GM23338 (cell line): ENCODE measurements at regions not wholly inside any gene's neighbourhood (a gene's known extent, or its start where the extent isn't known, plus 50 kb on each side); places are given as distances from the start of the nearest gene placed in this dataset.

Source experiments
- ATAC-seq: fragments of 200-7000 bp; cut with Tn5 transposase; 3 replicates; pipeline ENCODE4 v1.9.1; 2020
- DNase-seq: peaks from one replicate; pipeline ENCODE4 v3.0.0-alpha.2; 2015; ENCODE audit warnings: low spot score
- H2AFZ ChIP-seq: fragments of 200-600 bp; sonication (generic); 2 replicates; pipeline ENCODE4 v1.8.0; 2016; ENCODE audit warnings: antibody characterized with exemption, mild to moderate bottlenecking, moderate library complexity
- H3F3A ChIP-seq: fragments of 200-600 bp; sonication (generic); replicated peaks from 2 replicates; pipeline ENCODE4 v1.8.0; 2017; ENCODE audit warnings: antibody characterized with exemption, mixed run types, low read depth
- H3K27ac ChIP-seq: fragments of 200-600 bp; sonication (generic); 2 replicates; pipeline ENCODE4 v1.6.1; 2016; ENCODE audit warnings: low read depth
- H3K27me3 ChIP-seq: fragments of 200-600 bp; sonication (generic); 2 replicates; pipeline ENCODE4 v1.8.0; 2016; ENCODE audit warnings: mild to moderate bottlenecking, mixed run types, moderate library complexity; ENCODE audit not compliant: insufficient read depth
- H3K36me3 ChIP-seq: fragments of 200-600 bp; sonication (generic); 2 replicates; pipeline ENCODE4 v1.8.0; 2016; ENCODE audit warnings: mild to moderate bottlenecking; ENCODE audit not compliant: insufficient read depth
- H3K4me1 ChIP-seq: fragments of 200-600 bp; sonication (generic); 2 replicates; pipeline ENCODE4 v1.8.0; 2016; ENCODE audit warnings: mild to moderate bottlenecking, moderate library complexity; ENCODE audit not compliant: insufficient read depth
- H3K4me2 ChIP-seq: fragments of 200-600 bp; sonication (generic); 2 replicates; pipeline ENCODE4 v1.7.1; 2017; ENCODE audit warnings: mixed run types
- H3K4me3 ChIP-seq: fragments of 200-600 bp; sonication (generic); 2 replicates; pipeline ENCODE4 v1.6.1; 2016; ENCODE audit warnings: mixed run types
- H3K79me2 ChIP-seq: fragments of 200-600 bp; sonication (generic); replicated peaks from 2 replicates; pipeline ENCODE4 v1.8.0; 2017; ENCODE audit warnings: mild to moderate bottlenecking; ENCODE audit not compliant: insufficient read depth
- H3K9me2 ChIP-seq: fragments of 200-600 bp; sonication (generic); 2 replicates; pipeline ENCODE4 v1.8.0; 2017; ENCODE audit not compliant: insufficient read depth
- H4K20me1 ChIP-seq: fragments of 200-600 bp; sonication (generic); replicated peaks from 2 replicates; pipeline ENCODE4 v1.8.0; 2017; ENCODE audit warnings: mild to moderate bottlenecking; ENCODE audit not compliant: insufficient read depth
- H3K27ac Mint-ChIP-seq: 2 replicates; pipeline ENCODE4 v1.8.0; 2020; ENCODE audit warnings: inconsistent platforms, mild to moderate bottlenecking, moderate library complexity, mixed read lengths
- H3K27me3 Mint-ChIP-seq: 3 replicates; pipeline ENCODE4 v1.8.0; 2022; ENCODE audit warnings: low read depth, mild to moderate bottlenecking, moderate library complexity, mixed read lengths, inconsistent platforms; ENCODE audit not compliant: insufficient read depth, poor library complexity
- H3K36me3 Mint-ChIP-seq: 3 replicates; pipeline ENCODE4 v1.8.0; 2021; ENCODE audit warnings: low read depth, mild to moderate bottlenecking, inconsistent platforms, moderate library complexity, mixed read lengths
- H3K4me1 Mint-ChIP-seq: 3 replicates; pipeline ENCODE4 v1.8.0; 2020; ENCODE audit warnings: mild to moderate bottlenecking, inconsistent platforms, mixed read lengths
- H3K4me3 Mint-ChIP-seq: 3 replicates; pipeline ENCODE4 v1.8.0; 2021; ENCODE audit warnings: moderate library complexity, mild to moderate bottlenecking, inconsistent platforms, mixed read lengths
- H3K9me3 Mint-ChIP-seq: 3 replicates; pipeline ENCODE4 v1.8.0; 2020; ENCODE audit warnings: moderate library complexity, mild to moderate bottlenecking, inconsistent platforms, mixed read lengths
- CREB1 ChIP-seq: fragments of 250-450 bp; sonication (Bioruptor Pico); IDR thresholded peaks from 2 replicates; pipeline ENCODE4 v1.5.0; 2020; ENCODE audit warnings: low read depth, mild to moderate bottlenecking, moderate library complexity
- EZH2 ChIP-seq: fragments of 200-600 bp; sonication (generic); IDR thresholded peaks from one replicate; pipeline ENCODE4 v1.8.0; 2017; ENCODE audit warnings: antibody characterized with exemption, mild to moderate bottlenecking, low read depth; ENCODE audit not compliant: unreplicated experiment
- EZH2phosphoT487 ChIP-seq: fragments of 200-600 bp; sonication (generic); IDR thresholded peaks from one replicate; pipeline ENCODE4 v1.8.1; 2018; ENCODE audit warnings: antibody characterized with exemption; ENCODE audit not compliant: unreplicated experiment
- JUNB ChIP-seq: IDR thresholded peaks from one replicate; pipeline ENCODE4 v1.6.1; 2016; ENCODE audit warnings: antibody characterized with exemption; ENCODE audit not compliant: unreplicated experiment
- NANOG ChIP-seq: IDR thresholded peaks from 2 replicates; pipeline ENCODE4 v1.6.1; 2016; ENCODE audit warnings: antibody characterized with exemption, borderline replicate concordance
- POLR2AphosphoS5 ChIP-seq: IDR thresholded peaks from 2 replicates; pipeline ENCODE4 v1.6.1; 2016; ENCODE audit warnings: antibody characterized with exemption, low read depth
- STAT1 ChIP-seq: IDR thresholded peaks from one replicate; pipeline ENCODE4 v1.6.1; 2016; ENCODE audit warnings: antibody characterized with exemption; ENCODE audit not compliant: unreplicated experiment
- ZNF114 ChIP-seq: fragments of 250-450 bp; sonication (Bioruptor Pico); IDR thresholded peaks from 2 replicates; pipeline ENCODE4 v1.5.0; 2020; ENCODE audit warnings: mild to moderate bottlenecking, moderate library complexity
- ZNF331 ChIP-seq: fragments of 250-450 bp; sonication (Bioruptor Pico); IDR thresholded peaks from 2 replicates; pipeline ENCODE4 v1.5.0; 2020; ENCODE audit warnings: low read depth, mild to moderate bottlenecking, moderate library complexity
- TF ChIP-seq, protein P1 (sequence below): fragments of 250-450 bp; sonication (Bioruptor Pico); IDR thresholded peaks from 2 replicates; pipeline ENCODE4 v1.5.0; 2020; ENCODE audit warnings: mild to moderate bottlenecking, moderate library complexity
- TF ChIP-seq, protein P2 (sequence below): IDR thresholded peaks from 2 replicates; pipeline ENCODE4 v1.6.1; 2016; ENCODE audit warnings: antibody characterized with exemption
- TF ChIP-seq, protein P3 (sequence below), 2 experiments: fragments of 200-600 bp in 1 of 2; sonication (generic) in 1 of 2; conservative IDR thresholded peaks; 2 replicates each; pipeline versions ENCODE4 v1.5.1 to v1.6.1; 2016 to 2017; ENCODE audit warnings: antibody characterized with exemption in 2 of 2, low read depth in 2 of 2, mild to moderate bottlenecking in 2 of 2, moderate library complexity in 1 of 2
- TF ChIP-seq, protein P4 (sequence below): IDR thresholded peaks from one replicate; pipeline ENCODE4 v1.6.1; 2018; ENCODE audit warnings: antibody characterized with exemption; ENCODE audit not compliant: unreplicated experiment

DNA sequence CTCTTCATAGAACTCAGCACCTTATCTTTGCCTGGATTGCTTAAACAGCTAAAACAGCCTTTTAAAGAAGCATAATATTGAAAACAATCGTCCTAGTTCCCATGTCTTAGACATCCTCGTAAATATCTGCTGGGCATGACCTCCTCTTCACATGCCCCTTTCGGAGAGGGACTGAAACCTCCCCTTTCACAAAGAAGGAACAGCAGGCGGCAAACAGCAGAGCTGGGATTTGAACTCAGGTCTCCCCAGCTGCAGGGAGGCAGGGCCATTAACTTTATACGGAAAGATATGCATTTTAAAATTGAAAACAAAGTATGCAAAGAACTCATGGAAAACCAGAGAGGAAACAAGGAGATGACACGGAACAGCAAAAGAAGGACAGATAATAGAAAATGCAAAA lies 249.9 kb downstream of the FOXL1 start:
- TF ChIP-seq, protein P1, sequence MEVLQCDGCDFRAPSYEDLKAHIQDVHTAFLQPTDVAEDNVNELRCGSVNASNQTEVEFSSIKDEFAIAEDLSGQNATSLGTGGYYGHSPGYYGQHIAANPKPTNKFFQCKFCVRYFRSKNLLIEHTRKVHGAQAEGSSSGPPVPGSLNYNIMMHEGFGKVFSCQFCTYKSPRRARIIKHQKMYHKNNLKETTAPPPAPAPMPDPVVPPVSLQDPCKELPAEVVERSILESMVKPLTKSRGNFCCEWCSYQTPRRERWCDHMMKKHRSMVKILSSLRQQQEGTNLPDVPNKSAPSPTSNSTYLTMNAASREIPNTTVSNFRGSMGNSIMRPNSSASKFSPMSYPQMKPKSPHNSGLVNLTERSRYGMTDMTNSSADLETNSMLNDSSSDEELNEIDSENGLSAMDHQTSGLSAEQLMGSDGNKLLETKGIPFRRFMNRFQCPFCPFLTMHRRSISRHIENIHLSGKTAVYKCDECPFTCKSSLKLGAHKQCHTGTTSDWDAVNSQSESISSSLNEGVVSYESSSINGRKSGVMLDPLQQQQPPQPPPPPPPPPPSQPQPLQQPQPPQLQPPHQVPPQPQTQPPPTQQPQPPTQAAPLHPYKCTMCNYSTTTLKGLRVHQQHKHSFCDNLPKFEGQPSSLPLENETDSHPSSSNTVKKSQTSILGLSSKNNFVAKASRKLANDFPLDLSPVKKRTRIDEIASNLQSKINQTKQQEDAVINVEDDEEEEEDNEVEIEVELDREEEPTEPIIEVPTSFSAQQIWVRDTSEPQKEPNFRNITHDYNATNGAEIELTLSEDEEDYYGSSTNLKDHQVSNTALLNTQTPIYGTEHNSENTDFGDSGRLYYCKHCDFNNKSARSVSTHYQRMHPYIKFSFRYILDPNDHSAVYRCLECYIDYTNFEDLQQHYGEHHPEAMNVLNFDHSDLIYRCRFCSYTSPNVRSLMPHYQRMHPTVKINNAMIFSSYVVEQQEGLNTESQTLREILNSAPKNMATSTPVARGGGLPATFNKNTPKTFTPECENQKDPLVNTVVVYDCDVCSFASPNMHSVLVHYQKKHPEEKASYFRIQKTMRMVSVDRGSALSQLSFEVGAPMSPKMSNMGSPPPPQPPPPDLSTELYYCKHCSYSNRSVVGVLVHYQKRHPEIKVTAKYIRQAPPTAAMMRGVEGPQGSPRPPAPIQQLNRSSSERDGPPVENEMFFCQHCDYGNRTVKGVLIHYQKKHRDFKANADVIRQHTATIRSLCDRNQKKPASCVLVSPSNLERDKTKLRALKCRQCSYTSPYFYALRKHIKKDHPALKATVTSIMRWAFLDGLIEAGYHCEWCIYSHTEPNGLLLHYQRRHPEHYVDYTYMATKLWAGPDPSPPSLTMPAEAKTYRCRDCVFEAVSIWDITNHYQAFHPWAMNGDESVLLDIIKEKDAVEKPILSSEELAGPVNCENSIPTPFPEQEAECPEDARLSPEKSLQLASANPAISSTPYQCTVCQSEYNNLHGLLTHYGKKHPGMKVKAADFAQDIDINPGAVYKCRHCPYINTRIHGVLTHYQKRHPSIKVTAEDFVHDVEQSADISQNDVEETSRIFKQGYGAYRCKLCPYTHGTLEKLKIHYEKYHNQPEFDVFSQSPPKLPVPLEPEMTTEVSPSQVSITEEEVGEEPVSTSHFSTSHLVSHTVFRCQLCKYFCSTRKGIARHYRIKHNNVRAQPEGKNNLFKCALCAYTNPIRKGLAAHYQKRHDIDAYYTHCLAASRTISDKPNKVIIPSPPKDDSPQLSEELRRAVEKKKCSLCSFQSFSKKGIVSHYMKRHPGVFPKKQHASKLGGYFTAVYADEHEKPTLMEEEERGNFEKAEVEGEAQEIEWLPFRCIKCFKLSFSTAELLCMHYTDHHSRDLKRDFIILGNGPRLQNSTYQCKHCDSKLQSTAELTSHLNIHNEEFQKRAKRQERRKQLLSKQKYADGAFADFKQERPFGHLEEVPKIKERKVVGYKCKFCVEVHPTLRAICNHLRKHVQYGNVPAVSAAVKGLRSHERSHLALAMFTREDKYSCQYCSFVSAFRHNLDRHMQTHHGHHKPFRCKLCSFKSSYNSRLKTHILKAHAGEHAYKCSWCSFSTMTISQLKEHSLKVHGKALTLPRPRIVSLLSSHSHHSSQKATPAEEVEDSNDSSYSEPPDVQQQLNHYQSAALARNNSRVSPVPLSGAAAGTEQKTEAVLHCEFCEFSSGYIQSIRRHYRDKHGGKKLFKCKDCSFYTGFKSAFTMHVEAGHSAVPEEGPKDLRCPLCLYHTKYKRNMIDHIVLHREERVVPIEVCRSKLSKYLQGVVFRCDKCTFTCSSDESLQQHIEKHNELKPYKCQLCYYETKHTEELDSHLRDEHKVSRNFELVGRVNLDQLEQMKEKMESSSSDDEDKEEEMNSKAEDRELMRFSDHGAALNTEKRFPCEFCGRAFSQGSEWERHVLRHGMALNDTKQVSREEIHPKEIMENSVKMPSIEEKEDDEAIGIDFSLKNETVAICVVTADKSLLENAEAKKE: no peak
- TF ChIP-seq ZNF114 (CRISPR knock-in tag) (no peak), POLR2AphosphoS5 (no peak), JUNB (no peak), NANOG (no peak), CREB1 (no peak), EZH2phosphoT487 (no peak), EZH2 (no peak), STAT1 (no peak), ZNF331 (CRISPR knock-in tag) (no peak)
- TF ChIP-seq, protein P2, sequence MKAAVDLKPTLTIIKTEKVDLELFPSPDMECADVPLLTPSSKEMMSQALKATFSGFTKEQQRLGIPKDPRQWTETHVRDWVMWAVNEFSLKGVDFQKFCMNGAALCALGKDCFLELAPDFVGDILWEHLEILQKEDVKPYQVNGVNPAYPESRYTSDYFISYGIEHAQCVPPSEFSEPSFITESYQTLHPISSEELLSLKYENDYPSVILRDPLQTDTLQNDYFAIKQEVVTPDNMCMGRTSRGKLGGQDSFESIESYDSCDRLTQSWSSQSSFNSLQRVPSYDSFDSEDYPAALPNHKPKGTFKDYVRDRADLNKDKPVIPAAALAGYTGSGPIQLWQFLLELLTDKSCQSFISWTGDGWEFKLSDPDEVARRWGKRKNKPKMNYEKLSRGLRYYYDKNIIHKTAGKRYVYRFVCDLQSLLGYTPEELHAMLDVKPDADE: no peak
- TF ChIP-seq, protein P3, sequence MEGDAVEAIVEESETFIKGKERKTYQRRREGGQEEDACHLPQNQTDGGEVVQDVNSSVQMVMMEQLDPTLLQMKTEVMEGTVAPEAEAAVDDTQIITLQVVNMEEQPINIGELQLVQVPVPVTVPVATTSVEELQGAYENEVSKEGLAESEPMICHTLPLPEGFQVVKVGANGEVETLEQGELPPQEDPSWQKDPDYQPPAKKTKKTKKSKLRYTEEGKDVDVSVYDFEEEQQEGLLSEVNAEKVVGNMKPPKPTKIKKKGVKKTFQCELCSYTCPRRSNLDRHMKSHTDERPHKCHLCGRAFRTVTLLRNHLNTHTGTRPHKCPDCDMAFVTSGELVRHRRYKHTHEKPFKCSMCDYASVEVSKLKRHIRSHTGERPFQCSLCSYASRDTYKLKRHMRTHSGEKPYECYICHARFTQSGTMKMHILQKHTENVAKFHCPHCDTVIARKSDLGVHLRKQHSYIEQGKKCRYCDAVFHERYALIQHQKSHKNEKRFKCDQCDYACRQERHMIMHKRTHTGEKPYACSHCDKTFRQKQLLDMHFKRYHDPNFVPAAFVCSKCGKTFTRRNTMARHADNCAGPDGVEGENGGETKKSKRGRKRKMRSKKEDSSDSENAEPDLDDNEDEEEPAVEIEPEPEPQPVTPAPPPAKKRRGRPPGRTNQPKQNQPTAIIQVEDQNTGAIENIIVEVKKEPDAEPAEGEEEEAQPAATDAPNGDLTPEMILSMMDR (conservative IDR thresholded peaks at IDR 0.05; ENCODE audit: low read depth in 2 of 2): no peak
- TF ChIP-seq, protein P4, sequence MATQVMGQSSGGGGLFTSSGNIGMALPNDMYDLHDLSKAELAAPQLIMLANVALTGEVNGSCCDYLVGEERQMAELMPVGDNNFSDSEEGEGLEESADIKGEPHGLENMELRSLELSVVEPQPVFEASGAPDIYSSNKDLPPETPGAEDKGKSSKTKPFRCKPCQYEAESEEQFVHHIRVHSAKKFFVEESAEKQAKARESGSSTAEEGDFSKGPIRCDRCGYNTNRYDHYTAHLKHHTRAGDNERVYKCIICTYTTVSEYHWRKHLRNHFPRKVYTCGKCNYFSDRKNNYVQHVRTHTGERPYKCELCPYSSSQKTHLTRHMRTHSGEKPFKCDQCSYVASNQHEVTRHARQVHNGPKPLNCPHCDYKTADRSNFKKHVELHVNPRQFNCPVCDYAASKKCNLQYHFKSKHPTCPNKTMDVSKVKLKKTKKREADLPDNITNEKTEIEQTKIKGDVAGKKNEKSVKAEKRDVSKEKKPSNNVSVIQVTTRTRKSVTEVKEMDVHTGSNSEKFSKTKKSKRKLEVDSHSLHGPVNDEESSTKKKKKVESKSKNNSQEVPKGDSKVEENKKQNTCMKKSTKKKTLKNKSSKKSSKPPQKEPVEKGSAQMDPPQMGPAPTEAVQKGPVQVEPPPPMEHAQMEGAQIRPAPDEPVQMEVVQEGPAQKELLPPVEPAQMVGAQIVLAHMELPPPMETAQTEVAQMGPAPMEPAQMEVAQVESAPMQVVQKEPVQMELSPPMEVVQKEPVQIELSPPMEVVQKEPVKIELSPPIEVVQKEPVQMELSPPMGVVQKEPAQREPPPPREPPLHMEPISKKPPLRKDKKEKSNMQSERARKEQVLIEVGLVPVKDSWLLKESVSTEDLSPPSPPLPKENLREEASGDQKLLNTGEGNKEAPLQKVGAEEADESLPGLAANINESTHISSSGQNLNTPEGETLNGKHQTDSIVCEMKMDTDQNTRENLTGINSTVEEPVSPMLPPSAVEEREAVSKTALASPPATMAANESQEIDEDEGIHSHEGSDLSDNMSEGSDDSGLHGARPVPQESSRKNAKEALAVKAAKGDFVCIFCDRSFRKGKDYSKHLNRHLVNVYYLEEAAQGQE: no peak
- DNase-seq (no peak), ATAC-seq (no peak)
- Mint-ChIP-seq H3K9me3 (peaks cover 9% of the 10 kb centered on the region; the same call in 2 of the 3 replicates), H3K27me3 (peaks cover 10% of the 10 kb centered on the region), H3K4me1 (peaks cover 26% of the 10 kb centered on the region), H3K36me3 (peaks cover 3% of the 10 kb centered on the region; the same call in 2 of the 3 replicates), H3K4me3 (no peak overlapping the region; the same call in 2 of the 3 replicates), H3K27ac (no peak overlapping the region)
- H4K20me1 ChIP-seq: no peaks in the 10 kb centered on the region
- no peaks in the 10 kb centered on the region for H3F3A ChIP-seq
- H3K4me2 ChIP-seq: no peak overlapping the region
- H3K27ac ChIP-seq: no peak overlapping the region
- no peak overlapping the region for H3K4me3 ChIP-seq
- no peak overlapping the region; the same call in 1 of the 2 replicates for H2AFZ ChIP-seq
- H3K36me3 ChIP-seq: no peaks in the 10 kb centered on the region
- H3K9me2 ChIP-seq: no peaks in the 10 kb centered on the region
- no peaks in the 10 kb centered on the region for H3K79me2 ChIP-seq
- no peaks in the 10 kb centered on the region for H3K27me3 ChIP-seq
- H3K4me1 ChIP-seq: peaks cover 19% of the 10 kb centered on the region
